Lower leg skin (tissue), 3 donors: ENCODE measurements at regions not wholly inside any gene's neighbourhood (a gene's known extent, or its start where the extent isn't known, plus 50 kb on each side); places are given as distances from the start of the nearest gene placed in this dataset.

Experiments used
- CTCF ChIP-seq, 3 donors: fragments of 450-650 bp; IDR thresholded peaks; one replicate each; pipeline ENCODE4 v1.5.1; 2016; ENCODE audit warnings: antibody characterized with exemption in 3 of 3, mild to moderate bottlenecking in 3 of 3, moderate library complexity in 2 of 3
- POLR2A ChIP-seq, 2 donors: fragments of 450-650 bp; IDR thresholded peaks; one replicate each; pipeline ENCODE4 v1.6.1; 2016 to 2017; ENCODE audit warnings: antibody characterized with exemption in 2 of 2, mild to moderate bottlenecking in 1 of 2, moderate library complexity in 1 of 2

GRCh38 chr10:62512732-62513475, 138.7 kb downstream of the ZNF365 start:
- TF ChIP-seq POLR2A (IDR thresholded peaks at IDR 0.05) = no peak
- no peak for TF ChIP-seq CTCF (IDR thresholded peaks at IDR 0.05)
